Activated CD8-positive, alpha-beta T cell treated with anti-CD3 and anti-CD28 coated beads for 36 hours (primary cell): ENCODE measurements at regions not wholly inside any gene's neighbourhood (a gene's known extent, or its start where the extent isn't known, plus 50 kb on each side); places are given as distances from the start of the nearest gene placed in this dataset.

Experiments
- ATAC-seq: fragments of 200-7000 bp; cut with Tn5 transposase; one replicate; pipeline ENCODE4 v1.10.0; 2021; ENCODE audit warnings: mild to moderate bottlenecking, moderate library complexity
- CTCF ChIA-PET: fragments of 350-600 bp; sonication (Branson Sonifier 250); formaldehyde crosslinking; loops from one replicate; lab custom pipeline; 2021; ENCODE audit warnings: antibody characterized with exemption; lab: Charles Lee
- POLR2A ChIA-PET: fragments of 350-600 bp; sonication (Branson Sonifier 250); formaldehyde crosslinking; loops from one replicate; lab custom pipeline; 2021; ENCODE audit warnings: antibody characterized with exemption; lab: Charles Lee
- DNase-seq: peaks from one replicate; pipeline ENCODE4 v3.0.0-alpha.2; 2020
- H3K27ac Mint-ChIP-seq: one replicate; pipeline ENCODE4 v1.8.0; 2021; ENCODE audit warnings: mild to moderate bottlenecking, mixed read lengths
- H3K27me3 Mint-ChIP-seq: one replicate; pipeline ENCODE4 v1.8.0; 2021; ENCODE audit warnings: mixed read lengths
- H3K36me3 Mint-ChIP-seq: one replicate; pipeline ENCODE4 v1.8.0; 2021; ENCODE audit warnings: low read depth, mixed read lengths
- H3K4me1 Mint-ChIP-seq: one replicate; pipeline ENCODE4 v1.8.0; 2021; ENCODE audit warnings: low read depth, mixed read lengths
- H3K4me3 Mint-ChIP-seq: one replicate; pipeline ENCODE4 v1.8.0; 2021; ENCODE audit warnings: mild to moderate bottlenecking, moderate library complexity, mixed read lengths
- H3K9me3 Mint-ChIP-seq: one replicate; pipeline ENCODE4 v1.8.0; 2021; ENCODE audit warnings: mixed read lengths
- intact Hi-C: fragments of 100-400 bp; cut with micrococcal nuclease; formaldehyde crosslinking; loops from one replicate; pipeline ENCODE4 v1.10.0; 2022
- TF ChIP-seq, protein P1 (sequence below): fragments of 200-600 bp; IDR thresholded peaks from one replicate; pipeline ENCODE4 v1.8.0; 2022; ENCODE audit warnings: antibody characterized with exemption, mild to moderate bottlenecking

DNA sequence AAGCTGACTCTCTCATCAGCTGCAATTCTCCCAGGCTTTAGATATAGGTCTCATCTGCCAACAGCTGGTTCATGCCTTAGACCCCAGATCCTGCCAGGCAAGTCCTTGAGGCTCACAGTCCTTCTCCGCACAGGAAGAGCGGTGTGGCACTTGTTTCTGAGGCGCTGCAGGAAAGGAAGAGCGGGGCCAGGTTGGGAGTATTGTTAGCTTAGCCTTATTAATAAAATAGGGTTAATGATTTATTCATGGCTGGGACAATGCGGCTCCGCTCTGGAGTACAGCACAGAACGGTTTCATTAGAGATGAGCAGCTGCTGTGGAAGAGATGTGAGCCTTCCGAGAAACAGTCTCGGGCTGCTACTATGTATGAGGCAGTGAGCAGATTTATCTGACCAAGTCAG lies 78.1 kb downstream of the FZD1 start:
- Mint-ChIP-seq H3K27me3 (no peaks in the 10 kb centered on the region), H3K27ac (no peak overlapping the region), H3K9me3 (no peaks in the 10 kb centered on the region), H3K4me1 (no peaks in the 10 kb centered on the region), H3K4me3 (no peak overlapping the region), H3K36me3 (no peaks in the 10 kb centered on the region)
- TF ChIP-seq, protein P1, sequence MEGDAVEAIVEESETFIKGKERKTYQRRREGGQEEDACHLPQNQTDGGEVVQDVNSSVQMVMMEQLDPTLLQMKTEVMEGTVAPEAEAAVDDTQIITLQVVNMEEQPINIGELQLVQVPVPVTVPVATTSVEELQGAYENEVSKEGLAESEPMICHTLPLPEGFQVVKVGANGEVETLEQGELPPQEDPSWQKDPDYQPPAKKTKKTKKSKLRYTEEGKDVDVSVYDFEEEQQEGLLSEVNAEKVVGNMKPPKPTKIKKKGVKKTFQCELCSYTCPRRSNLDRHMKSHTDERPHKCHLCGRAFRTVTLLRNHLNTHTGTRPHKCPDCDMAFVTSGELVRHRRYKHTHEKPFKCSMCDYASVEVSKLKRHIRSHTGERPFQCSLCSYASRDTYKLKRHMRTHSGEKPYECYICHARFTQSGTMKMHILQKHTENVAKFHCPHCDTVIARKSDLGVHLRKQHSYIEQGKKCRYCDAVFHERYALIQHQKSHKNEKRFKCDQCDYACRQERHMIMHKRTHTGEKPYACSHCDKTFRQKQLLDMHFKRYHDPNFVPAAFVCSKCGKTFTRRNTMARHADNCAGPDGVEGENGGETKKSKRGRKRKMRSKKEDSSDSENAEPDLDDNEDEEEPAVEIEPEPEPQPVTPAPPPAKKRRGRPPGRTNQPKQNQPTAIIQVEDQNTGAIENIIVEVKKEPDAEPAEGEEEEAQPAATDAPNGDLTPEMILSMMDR, result no peak
- intact Hi-C loops, result no loop called here
- POLR2A ChIA-PET, result no interaction called here
- CTCF ChIA-PET, result no interaction called here
- DNase-seq (no peak), ATAC-seq (no peak)

DNA sequence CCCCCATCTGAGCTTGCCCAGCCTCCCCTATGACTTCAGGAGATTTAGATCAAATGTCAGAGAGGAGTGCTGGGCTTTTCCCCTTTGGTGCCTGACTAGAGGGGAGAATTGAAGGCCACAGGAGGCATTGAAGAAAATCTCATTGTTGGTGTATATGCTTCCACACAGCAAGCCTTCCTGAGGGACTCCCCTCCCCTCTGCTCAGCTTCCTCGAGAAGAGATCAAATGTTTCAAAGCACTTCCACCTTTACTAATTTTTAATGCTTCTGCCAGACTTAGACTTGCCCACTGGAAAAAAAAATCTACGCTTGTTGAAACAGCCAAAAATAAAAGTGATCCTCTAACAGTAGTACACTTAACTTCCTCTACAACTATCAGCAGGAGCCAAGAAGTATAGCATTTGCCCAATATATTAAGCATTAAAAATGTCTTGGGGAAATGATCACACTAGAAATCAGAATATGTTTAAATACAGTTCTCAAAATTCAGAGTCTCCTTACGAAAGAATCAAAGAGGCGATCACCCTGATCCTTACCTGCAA lies 79.3 kb downstream of the FZD1 start:
- DNase-seq, result no peak
- Mint-ChIP-seq H3K27me3 (no peaks in the 10 kb centered on the region), H3K4me1 (no peaks in the 10 kb centered on the region), H3K27ac (no peak overlapping the region), H3K9me3 (no peaks in the 10 kb centered on the region), H3K36me3 (no peaks in the 10 kb centered on the region), H3K4me3 (no peak overlapping the region)
- TF ChIP-seq, protein P1, result no peak
- ChIA-PET POLR2A (no interaction called here), CTCF (no interaction called here)
- ATAC-seq, result no peak
- intact Hi-C loops, result no loop called here

DNA sequence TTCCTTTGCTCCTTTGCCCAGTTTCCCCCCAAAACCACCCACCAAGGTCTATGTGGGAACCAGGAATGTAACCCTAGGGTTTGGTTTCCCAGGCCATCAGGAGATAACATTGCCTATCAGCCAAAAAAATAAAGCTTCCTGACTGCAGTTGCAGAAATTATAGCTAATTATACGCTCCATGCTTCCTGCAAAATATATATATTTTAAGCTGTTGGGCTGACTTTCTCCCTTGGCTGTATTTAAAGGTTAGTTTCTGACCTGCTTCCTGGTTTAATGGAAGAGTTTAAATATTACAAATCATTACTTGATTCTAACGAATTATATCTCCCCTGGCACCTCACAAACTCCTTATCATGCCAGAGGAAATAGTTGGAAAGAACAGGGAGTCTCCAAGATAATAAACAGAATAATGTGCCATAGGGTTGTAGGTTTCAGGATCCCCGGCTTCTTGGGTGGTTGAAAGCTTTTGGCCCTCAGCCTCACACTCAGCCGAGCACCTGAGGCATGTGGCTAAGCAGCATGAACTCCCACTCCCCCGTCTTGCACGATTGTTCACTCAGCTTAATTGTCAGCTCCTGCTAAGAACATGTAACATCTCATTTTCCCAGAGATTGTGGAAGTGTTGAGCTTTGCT lies 79.9 kb downstream of the FZD1 start:
- H3K4me3 Mint-ChIP-seq, result no peak overlapping the region
- ChIA-PET CTCF (no interaction called here), POLR2A (no interaction called here)
- no peaks in the 10 kb centered on the region for H3K9me3 Mint-ChIP-seq
- H3K4me1 Mint-ChIP-seq, result no peaks in the 10 kb centered on the region
- H3K27me3 Mint-ChIP-seq, result no peaks in the 10 kb centered on the region
- TF ChIP-seq, protein P1, result no peak
- H3K27ac Mint-ChIP-seq, result no peak overlapping the region
- DNase-seq (no peak), ATAC-seq (no peak)
- intact Hi-C loops, result no loop called here
- H3K36me3 Mint-ChIP-seq, result no peaks in the 10 kb centered on the region

DNA sequence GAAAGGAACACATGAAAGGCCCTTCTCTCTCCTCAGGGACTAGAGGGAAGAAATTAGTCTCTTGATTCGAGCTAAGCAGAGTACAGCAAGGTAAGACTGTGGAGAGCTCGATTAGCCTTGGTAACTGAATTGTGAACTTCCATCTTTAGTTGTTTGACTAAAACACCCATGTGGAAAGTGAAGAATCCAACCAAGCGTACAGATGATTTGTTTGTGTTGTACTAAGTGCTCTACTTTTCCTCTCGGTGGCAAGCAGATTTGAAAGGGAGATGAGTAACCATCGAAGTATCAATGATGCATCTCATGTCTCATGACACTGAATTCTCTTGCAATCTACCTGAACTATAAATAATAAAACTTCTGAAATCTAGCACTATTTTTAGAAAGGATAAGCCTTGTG lies 80.7 kb downstream of the FZD1 start:
- DNase-seq (no peak), ATAC-seq (no peak)
- H3K27ac Mint-ChIP-seq, result no peak overlapping the region
- peaks cover 2% of the 10 kb centered on the region for H3K27me3 Mint-ChIP-seq
- CTCF ChIA-PET, result no interaction called here
- TF ChIP-seq, protein P1, result no peak
- H3K4me1 Mint-ChIP-seq, result no peaks in the 10 kb centered on the region
- H3K9me3 Mint-ChIP-seq, result no peaks in the 10 kb centered on the region
- H3K36me3 Mint-ChIP-seq, result no peaks in the 10 kb centered on the region
- intact Hi-C loops, result no loop called here
- H3K4me3 Mint-ChIP-seq, result no peak overlapping the region
- POLR2A ChIA-PET, result no interaction called here

DNA sequence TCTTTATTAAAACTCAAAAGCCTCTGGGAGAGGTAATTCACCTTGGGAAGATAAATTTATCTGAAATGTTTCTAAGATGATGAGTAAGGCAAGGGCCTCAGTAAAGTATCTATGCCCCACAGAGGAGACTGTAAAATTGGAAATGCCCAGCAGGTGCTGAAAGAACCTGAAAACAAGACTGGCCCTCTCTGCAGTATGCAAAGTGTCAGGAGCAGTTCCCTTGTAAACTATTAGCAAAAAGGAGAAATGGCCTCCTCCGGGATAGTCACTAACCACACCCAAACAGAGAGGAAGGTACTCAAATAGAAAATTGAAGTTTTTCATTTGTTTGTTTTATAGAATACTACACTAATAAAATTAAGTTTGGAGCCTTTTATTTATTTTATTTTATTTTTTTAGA lies 81.2 kb downstream of the FZD1 start:
- Mint-ChIP-seq H3K9me3 (no peaks in the 10 kb centered on the region), H3K4me3 (no peak overlapping the region), H3K4me1 (no peaks in the 10 kb centered on the region), H3K27ac (no peak overlapping the region), H3K36me3 (no peaks in the 10 kb centered on the region), H3K27me3 (peaks cover 2% of the 10 kb centered on the region)
- ChIA-PET CTCF (no interaction called here), POLR2A (no interaction called here)
- ATAC-seq, result no peak
- TF ChIP-seq, protein P1, result no peak
- intact Hi-C loops, result no loop called here
- no peak for DNase-seq
